Vagina (tissue), 2 donors: ENCODE measurements at regions not wholly inside any gene's neighbourhood (a gene's known extent, or its start where the extent isn't known, plus 50 kb on each side); places are given as distances from the start of the nearest gene placed in this dataset.

Experiments used
- POLR2AphosphoS5 ChIP-seq, 2 donors: sonication (generic); formaldehyde crosslinking; IDR thresholded peaks; one replicate each; pipeline ENCODE4 v1.9.0; 2017; ENCODE audit warnings: antibody characterized with exemption in 2 of 2, mild to moderate bottlenecking in 2 of 2, low read depth in 1 of 2; ENCODE audit not compliant: insufficient read depth in 1 of 2
- TF ChIP-seq, protein P1 (sequence below), 3 experiments: fragments of 450-650 bp in 2 of 3; fragments of 200-600 bp in 1 of 3; sonication (generic) in 1 of 3; IDR thresholded peaks; one replicate each; pipeline ENCODE4 v1.5.1; 2017 to 2019; ENCODE audit warnings: antibody characterized with exemption in 3 of 3, mild to moderate bottlenecking in 2 of 3, moderate library complexity in 2 of 3

DNA sequence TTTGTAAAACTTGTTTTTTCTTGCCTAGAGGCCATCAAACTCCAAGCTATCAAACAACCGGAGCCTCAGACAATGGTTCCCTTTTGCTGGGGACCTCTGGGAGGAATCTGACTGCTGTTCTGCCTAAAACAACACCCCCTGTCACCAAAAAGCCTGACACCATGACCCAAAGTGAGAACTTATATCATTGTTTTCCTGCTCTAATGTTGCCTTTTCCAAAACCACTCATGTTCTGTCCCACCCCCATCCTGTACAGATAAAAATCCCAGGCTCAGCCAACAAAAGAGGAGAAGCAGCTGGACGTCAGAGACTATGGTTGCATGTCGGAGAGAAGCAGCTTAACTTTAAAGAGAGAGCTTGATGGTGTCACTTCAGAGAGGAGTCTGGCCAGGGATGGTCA lies 327.2 kb upstream of the CXADR start:
- no peak for TF ChIP-seq POLR2AphosphoS5 (IDR thresholded peaks at IDR 0.05; ENCODE audit: insufficient read depth in 1 of 2, low read depth in 1 of 2)
- TF ChIP-seq, protein P1, sequence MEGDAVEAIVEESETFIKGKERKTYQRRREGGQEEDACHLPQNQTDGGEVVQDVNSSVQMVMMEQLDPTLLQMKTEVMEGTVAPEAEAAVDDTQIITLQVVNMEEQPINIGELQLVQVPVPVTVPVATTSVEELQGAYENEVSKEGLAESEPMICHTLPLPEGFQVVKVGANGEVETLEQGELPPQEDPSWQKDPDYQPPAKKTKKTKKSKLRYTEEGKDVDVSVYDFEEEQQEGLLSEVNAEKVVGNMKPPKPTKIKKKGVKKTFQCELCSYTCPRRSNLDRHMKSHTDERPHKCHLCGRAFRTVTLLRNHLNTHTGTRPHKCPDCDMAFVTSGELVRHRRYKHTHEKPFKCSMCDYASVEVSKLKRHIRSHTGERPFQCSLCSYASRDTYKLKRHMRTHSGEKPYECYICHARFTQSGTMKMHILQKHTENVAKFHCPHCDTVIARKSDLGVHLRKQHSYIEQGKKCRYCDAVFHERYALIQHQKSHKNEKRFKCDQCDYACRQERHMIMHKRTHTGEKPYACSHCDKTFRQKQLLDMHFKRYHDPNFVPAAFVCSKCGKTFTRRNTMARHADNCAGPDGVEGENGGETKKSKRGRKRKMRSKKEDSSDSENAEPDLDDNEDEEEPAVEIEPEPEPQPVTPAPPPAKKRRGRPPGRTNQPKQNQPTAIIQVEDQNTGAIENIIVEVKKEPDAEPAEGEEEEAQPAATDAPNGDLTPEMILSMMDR (IDR thresholded peaks at IDR 0.05), result no peak
